ENCODE measurements at regions not wholly inside any gene's neighbourhood (a gene's known extent, or its start where the extent isn't known, plus 50 kb on each side); places are given as distances from the start of the nearest gene placed in this dataset.
A peak's percentile ranks its signal among the peaks of the same experiment; 100 is the strongest.

DNA sequence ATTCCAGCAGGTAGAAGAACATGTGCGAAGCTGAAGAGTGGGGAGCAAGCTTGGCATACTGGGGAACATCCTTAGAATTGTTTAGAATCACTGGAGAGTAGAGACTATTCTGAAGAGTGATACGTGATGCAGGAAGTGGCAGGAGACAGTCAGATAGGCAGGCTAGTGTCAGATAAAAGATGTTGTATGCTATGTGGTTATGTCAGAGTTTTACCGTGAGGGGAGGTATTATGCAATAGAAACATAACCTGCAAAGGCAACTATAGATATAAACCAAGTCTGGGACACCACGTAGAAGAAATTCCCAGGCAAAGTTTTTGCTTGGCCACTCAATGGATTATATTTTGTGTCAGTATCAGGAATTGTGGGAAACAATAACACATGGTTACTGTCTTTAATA, 62.0 kb upstream of the ZSWIM2 start:
- 69 to 73% methylated on average over 4 of the region's 4 CpGs for WGBS, 2 donors
- peaks cover 0 to 10% (median 0%) of the 10 kb centered on the region in 9 donors for H3K4me1 ChIP-seq

DNA sequence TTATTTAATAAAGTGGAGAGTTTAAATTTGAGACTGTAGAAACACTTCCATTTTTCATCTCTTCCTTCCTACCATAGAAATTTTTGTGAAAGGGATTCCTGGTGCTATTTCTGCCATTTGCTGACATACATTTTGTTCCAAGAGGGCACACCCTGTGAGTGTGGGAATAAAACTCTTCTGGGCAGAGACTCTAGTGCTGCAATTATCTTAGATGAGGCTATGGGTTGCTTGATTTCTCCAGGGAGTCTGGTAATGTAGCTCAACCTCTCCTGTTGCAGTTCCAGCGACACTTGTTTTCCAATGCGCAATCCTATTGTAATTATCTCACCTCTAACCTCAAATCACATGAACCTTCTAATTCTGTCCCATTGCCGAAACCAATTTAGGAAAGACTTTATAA, 60.1 kb upstream of the ZSWIM2 start:
- intact Hi-C loops (cut with DNase I) = loop anchor here in 1 of 10 donors (10.0 kb wide), 1 partner anchor 546 kb away; no protein-coding TSS in a partner anchor
- peak in 7 of 8 donors; percentile 33 to 86 (median 71) for ATAC-seq
- Histone ChIP-seq H3K36me3 (no peaks in the 10 kb centered on the region), H3K9me3 (no peaks in the 10 kb centered on the region), H3K27ac (peak overlapping the region in 3 of 10 donors; percentile 8 to 54 (median 48)), H3K27me3 (no peaks in the 10 kb centered on the region), H3K4me3 (no peak overlapping the region), H3K4me1 (peaks cover 0 to 10% (median 0%) of the 10 kb centered on the region in 9 donors)
- no peak for TF ChIP-seq CTCF (IDR thresholded peaks at IDR 0.05)
- WGBS, 2 donors = 52 to 58% methylated on average over 3 of the region's 3 CpGs
- no peak for DNase-seq

More for the DNA sequence above, 62.0 kb upstream of the ZSWIM2 start:
- DNase-seq (no peak), ATAC-seq (no peak)
- intact Hi-C loops (cut with DNase I) = no loop called here
- Histone ChIP-seq H3K4me3 (no peak overlapping the region), H3K27me3 (no peaks in the 10 kb centered on the region), H3K9me3 (no peaks in the 10 kb centered on the region), H3K27ac (no peak overlapping the region), H3K36me3 (no peaks in the 10 kb centered on the region)
- TF ChIP-seq CTCF (IDR thresholded peaks at IDR 0.05) = no peak

- DNase-seq (no peak), ATAC-seq (no peak)
- Histone ChIP-seq H3K36me3 (no peaks in the 10 kb centered on the region), H3K27me3 (no peaks in the 10 kb centered on the region), H3K27ac (no peak overlapping the region), H3K4me3 (no peak overlapping the region), H3K4me1 (peaks cover 0 to 10% (median 0%) of the 10 kb centered on the region in 9 donors), H3K9me3 (no peaks in the 10 kb centered on the region)
- 77% methylated on average over 1 of the region's 1 CpG for WGBS, 2 donors
- intact Hi-C loops (cut with DNase I) = loop anchor here in 1 of 10 donors (10.0 kb wide), 1 partner anchor 547 kb away; no protein-coding TSS in a partner anchor
- TF ChIP-seq CTCF (IDR thresholded peaks at IDR 0.05) = no peak
Observed at GRCh38 chr2:186907897-186908296, 58.9 kb upstream of the ZSWIM2 start.

DNA sequence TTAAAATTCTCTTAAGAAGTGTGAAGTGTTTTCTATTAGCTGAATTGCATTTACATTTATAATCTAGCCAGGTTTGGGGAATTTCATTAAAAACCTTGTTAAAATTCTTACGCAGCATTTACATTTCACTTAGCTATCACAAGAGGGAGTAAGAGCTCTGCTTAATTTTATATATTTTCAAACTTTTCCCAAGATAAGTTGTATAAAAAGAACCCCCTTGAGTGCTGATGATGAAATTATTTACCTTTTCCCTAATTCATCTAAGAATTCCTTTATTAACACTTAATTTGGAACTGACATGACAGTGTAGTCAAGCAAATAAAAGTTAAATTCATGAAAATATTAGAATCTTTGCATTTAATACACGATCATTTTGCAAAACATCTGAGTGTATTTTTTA, 54.2 kb upstream of the ZSWIM2 start:
- Histone ChIP-seq H3K27ac (no peak overlapping the region), H3K4me3 (no peak overlapping the region), H3K9me3 (peaks cover 0 to 5% (median 0%) of the 10 kb centered on the region in 11 donors), H3K36me3 (no peaks in the 10 kb centered on the region), H3K4me1 (peaks cover 0 to 1% (median 0%) of the 10 kb centered on the region in 9 donors), H3K27me3 (no peaks in the 10 kb centered on the region)
- TF ChIP-seq CTCF (IDR thresholded peaks at IDR 0.05) = peak in 6 of 9 donors; percentile 45 to 65 (median 48)
- no peak for ATAC-seq
- intact Hi-C loops (cut with DNase I) = loop anchor here in 1 of 10 donors (10.0 kb wide), 1 partner anchor 552 kb away; no protein-coding TSS in a partner anchor
- no peak for DNase-seq
- 74 to 76% methylated on average over 2 of the region's 2 CpGs for WGBS, 2 donors
